Activated T-cell treated with anti-CD3 and anti-CD28 coated beads, Interleukin-2, amount 50 U/mL, for 72 hours (primary cell): ENCODE measurements at regions not wholly inside any gene's neighbourhood (a gene's known extent, or its start where the extent isn't known, plus 50 kb on each side); places are given as distances from the start of the nearest gene placed in this dataset.
"Not testable (repeated sequence)": the region's sequence is repeated elsewhere in the genome, so short reads cannot be mapped to it uniquely, and the experiment has no call there.

Experiments
- ATAC-seq, 2 donors: fragments of 150-1000 bp; cut with Tn5 transposase; replicated peaks in 1 of 2; 2 replicates each; pipeline ENCODE4 v1.10.0; 2021; ENCODE audit warnings: moderate library complexity in 2 of 2, mild to moderate bottlenecking in 1 of 2
- DNase-seq, 2 donors: peaks; one replicate each; pipeline ENCODE4 v3.0.0; 2021 to 2022; ENCODE audit warnings: mixed read lengths in 1 of 2
- H3K27ac Mint-ChIP-seq: one replicate; pipeline ENCODE4 v1.8.0; 2022; ENCODE audit warnings: mild to moderate bottlenecking, moderate library complexity, mixed read lengths
- H3K27me3 Mint-ChIP-seq: one replicate; pipeline ENCODE4 v1.8.0; 2022; ENCODE audit warnings: low read depth, mixed read lengths
- H3K36me3 Mint-ChIP-seq, 2 donors: one replicate each; pipeline ENCODE4 v1.8.0; 2022; ENCODE audit warnings: mixed read lengths in 2 of 2, mild to moderate bottlenecking in 1 of 2; ENCODE audit not compliant: insufficient read depth in 2 of 2
- H3K4me1 Mint-ChIP-seq: one replicate; pipeline ENCODE4 v1.8.0; 2022; ENCODE audit warnings: low read depth, mixed read lengths
- H3K4me3 Mint-ChIP-seq, 2 donors: one replicate each; pipeline ENCODE4 v1.8.0; 2022; ENCODE audit warnings: mild to moderate bottlenecking in 2 of 2, mixed read lengths in 2 of 2, moderate library complexity in 2 of 2
- H3K9me3 Mint-ChIP-seq, 2 donors: one replicate each; pipeline ENCODE4 v1.8.0; 2022; ENCODE audit warnings: mixed read lengths in 2 of 2

DNA sequence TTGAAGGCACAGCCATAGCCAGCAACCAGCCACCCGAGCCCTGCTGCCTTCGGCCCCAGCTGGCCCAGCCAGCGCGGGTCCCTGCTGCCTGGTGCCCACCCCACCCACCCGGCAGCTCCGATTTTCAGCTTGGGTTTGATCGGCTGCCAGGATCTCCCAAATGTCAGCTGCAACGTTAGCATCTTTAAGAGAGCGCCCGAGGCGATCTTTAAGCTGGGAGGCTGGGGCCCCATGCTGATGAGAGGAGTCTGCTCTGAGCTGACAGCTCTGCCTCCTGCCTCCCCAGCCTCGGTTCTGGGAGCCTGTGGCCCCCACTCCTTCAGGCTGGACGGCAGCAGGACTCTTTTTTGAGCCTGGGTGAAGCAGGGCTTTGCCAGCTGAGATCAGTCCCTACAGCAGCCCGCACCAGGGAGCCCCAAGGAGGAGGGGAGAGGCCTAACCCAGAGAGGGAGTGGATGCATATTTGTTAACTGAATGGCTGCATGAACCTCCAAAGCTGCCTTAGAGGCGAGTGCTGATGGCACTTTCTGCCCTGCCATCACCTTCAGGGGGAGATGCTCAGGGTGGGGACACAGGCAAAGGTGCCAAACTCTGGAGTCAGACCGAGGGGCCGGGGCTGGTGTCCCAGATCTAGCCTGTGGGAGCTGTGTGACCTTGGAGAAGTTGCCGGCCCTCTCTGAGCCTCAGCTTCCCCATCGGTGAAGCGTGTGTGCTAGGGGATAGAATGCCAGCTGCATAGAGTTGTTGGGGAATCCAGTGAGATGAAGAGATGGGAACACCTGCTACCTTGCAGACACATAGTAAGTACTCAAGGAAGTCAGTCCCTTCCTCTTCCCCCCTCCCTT, 165.5 kb downstream of the C9orf50 start:
- no peak for DNase-seq
- H3K36me3 Mint-ChIP-seq, result no peaks in the 10 kb centered on the region
- peaks cover 35% of the 10 kb centered on the region for H3K4me1 Mint-ChIP-seq
- no peak overlapping the region for H3K4me3 Mint-ChIP-seq
- ATAC-seq, result no peak
- H3K27me3 Mint-ChIP-seq, result no peaks in the 10 kb centered on the region
- H3K9me3 Mint-ChIP-seq, result peaks cover 0 to 9% of the 10 kb centered on the region in 2 donors
- H3K27ac Mint-ChIP-seq, result no peak overlapping the region

DNA sequence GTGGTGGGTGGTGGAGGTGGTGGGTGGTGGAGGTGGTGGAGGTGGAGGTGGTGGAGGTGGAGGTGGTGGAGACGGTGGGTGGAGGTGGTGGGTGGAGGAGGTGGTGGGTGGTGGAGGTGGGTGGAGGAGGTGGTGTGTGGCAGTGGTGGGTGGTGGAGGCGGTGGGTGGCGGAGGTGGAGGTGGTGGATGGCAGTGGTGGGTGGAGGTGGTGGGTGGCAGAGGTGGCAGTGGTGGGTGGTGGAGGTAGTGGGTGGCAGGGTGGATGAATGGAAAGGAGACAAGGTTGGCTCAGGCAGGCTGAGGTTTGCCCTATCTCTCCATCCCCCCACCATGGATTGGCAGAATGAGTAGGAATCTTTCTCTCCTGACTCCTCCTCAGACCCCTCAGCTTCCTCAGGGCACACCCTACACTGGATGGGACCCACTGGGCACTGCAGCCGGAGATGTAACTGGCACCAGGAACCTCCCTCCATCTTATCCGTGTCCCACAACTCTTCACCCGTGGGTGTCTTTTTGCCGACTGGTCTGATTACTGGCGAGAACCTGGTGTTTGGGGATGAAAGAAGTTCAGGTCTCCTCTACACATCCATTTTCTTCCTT, 166.3 kb downstream of the C9orf50 start:
- Mint-ChIP-seq H3K9me3 (peaks cover 0 to 9% of the 10 kb centered on the region in 2 donors), H3K4me3 (no peak overlapping the region), H3K27ac (no peak overlapping the region), H3K27me3 (no peaks in the 10 kb centered on the region), H3K36me3 (no peaks in the 10 kb centered on the region), H3K4me1 (peaks cover 33% of the 10 kb centered on the region)
- ATAC-seq, result no peak
- DNase-seq, result no peak

DNA sequence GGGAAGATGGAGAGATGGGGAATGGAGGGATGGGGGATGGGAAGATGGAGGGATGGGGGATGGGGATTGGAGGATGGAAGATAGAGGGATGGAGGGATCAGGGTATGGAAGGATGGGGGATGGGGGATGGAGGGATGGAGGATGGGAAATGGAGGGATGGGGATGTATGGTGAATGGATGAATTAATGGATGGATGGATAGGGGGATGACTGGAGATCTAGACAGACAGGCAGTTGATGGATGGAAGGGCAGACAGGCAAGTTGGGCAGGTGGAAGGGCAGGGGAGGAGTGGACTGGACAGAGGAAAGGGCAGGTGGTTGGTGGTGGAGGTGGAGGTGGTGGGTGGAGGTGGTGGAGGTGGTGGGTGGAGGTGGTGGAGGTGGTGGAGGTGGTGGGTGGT, 167.2 kb downstream of the C9orf50 start:
- H3K9me3 Mint-ChIP-seq, result peaks cover 0 to 9% of the 10 kb centered on the region in 2 donors
- H3K4me3 Mint-ChIP-seq, result no peak overlapping the region
- ATAC-seq (no peak), DNase-seq (no peak)
- H3K27me3 Mint-ChIP-seq, result no peaks in the 10 kb centered on the region
- peaks cover 26% of the 10 kb centered on the region for H3K4me1 Mint-ChIP-seq
- H3K36me3 Mint-ChIP-seq, result no peaks in the 10 kb centered on the region
- H3K27ac Mint-ChIP-seq, result no peak overlapping the region

DNA sequence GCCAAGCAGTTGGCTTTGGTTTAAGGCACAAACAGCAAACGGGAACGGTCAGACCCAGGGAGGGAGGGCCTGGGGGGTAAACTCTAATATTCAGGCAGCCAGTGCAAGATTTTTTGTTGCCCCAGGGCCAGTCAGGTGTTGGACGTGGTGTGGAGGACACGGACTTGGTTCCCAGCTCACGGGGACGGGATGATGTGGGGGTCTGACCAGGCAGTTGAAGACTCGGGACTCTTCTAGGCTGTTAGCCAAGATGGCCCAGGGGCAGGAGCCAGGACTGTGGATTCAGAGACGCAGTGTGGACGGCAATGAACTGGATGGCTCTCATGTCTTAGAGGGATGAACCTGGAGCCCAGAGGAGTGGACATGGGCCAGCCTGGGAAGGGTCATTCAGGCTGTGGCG, 169.2 kb downstream of the C9orf50 start:
- no peak overlapping the region for H3K27ac Mint-ChIP-seq
- H3K4me3 Mint-ChIP-seq, result no peak overlapping the region
- DNase-seq (no peak), ATAC-seq (no peak)
- H3K36me3 Mint-ChIP-seq, result no peaks in the 10 kb centered on the region
- H3K27me3 Mint-ChIP-seq, result no peaks in the 10 kb centered on the region
- H3K4me1 Mint-ChIP-seq, result peaks cover 5% of the 10 kb centered on the region
- H3K9me3 Mint-ChIP-seq, result peaks cover 0 to 3% of the 10 kb centered on the region in 2 donors

DNA sequence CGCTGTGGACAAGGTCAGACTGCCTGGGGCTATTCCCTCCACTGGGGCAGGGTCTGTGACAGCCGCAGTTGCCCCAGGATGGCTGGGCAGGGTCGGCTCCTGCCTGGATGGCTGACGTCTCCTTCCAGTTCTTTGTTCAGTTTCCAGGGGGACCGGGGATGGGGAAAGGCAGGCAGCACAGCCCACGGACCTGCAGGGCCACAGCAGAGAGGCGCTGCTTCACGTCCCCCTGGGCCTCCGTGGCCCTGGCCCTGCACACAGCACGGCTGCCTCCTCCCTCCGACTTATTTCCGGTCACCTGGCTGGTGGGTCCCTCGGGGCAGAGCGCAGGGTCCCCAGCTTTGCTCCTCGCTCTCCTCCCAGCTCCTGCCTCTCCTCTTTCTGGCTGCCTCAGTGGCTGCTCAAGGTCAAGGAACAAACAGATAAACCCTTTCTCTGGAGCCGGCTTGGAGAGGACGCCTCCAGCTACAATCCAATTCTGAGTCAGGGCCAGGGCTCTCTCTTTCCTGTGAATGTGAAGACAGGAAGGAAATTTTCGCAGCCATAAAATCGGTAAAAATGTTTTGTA, 169.7 kb downstream of the C9orf50 start:
- ATAC-seq (no peak), DNase-seq (no peak)
- Mint-ChIP-seq H3K36me3 (no peaks in the 10 kb centered on the region), H3K4me3 (no peak overlapping the region), H3K9me3 (no peaks in the 10 kb centered on the region), H3K27me3 (no peaks in the 10 kb centered on the region), H3K27ac (no peak overlapping the region), H3K4me1 (peaks cover 3% of the 10 kb centered on the region)

DNA sequence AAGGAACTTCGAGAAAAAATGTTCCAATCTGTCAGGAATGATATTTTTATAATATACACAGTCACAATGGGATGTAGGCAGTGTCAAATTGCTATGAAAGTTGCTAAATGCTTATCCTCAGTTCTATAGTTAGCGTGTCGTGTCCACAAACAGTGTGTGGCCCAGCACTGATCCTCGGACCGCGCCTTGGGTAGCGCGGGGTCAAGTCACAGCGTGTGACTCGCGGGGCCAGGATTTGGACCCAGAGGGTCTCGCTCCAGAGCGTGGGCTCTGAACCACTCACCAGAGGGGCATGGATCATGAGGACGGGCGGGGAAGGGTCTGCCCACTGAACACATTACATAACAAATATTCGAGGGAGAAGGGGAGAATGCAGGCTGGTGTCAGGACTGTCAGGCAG, 171.8 kb downstream of the C9orf50 start:
- H3K4me3 Mint-ChIP-seq, result no peak overlapping the region
- DNase-seq (no peak), ATAC-seq (no peak)
- no peaks in the 10 kb centered on the region for H3K4me1 Mint-ChIP-seq
- no peaks in the 10 kb centered on the region for H3K27me3 Mint-ChIP-seq
- no peak overlapping the region for H3K27ac Mint-ChIP-seq
- no peaks in the 10 kb centered on the region for H3K36me3 Mint-ChIP-seq
- H3K9me3 Mint-ChIP-seq, result no peaks in the 10 kb centered on the region

DNA sequence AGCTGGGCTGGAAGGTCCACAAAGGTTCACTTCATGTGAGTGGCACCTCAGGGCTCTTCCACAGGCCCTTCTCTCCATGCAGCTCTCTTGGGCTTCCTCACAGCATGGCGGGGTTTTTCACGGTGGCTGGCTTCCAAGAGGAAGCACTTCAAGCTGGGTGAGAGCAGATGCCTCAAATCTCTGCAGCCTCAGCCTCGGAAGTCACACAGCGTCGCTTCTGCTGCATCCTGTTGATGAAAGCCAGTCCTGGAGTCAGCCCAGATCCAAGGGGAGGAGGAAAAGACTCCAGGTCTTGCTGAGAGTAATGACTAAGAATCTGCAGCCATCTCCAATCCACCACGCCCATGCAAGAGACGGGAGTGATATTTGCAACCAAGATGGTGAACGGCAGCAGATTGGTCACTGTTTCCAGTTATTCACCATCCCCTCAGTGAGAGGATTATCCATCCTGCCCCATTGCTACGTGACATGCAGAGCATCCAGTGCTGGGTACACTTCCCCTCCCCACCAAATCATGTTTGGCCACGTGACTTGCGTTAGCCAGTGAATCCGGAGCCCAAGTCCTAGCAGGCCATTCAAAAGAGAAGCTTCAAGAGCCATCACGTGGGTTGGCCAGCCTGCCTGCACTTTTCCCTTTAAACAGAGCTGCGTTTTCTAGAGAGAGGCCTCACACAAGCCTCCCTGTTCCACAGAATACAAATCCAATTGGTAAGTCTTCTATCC, 173.9 kb downstream of the C9orf50 start:
- Mint-ChIP-seq H3K4me3 (no peak overlapping the region), H3K36me3 (no peaks in the 10 kb centered on the region), H3K27me3 (no peaks in the 10 kb centered on the region), H3K4me1 (no peaks in the 10 kb centered on the region), H3K27ac (no peak overlapping the region), H3K9me3 (no peaks in the 10 kb centered on the region)
- DNase-seq (no peak), ATAC-seq (no peak)

DNA sequence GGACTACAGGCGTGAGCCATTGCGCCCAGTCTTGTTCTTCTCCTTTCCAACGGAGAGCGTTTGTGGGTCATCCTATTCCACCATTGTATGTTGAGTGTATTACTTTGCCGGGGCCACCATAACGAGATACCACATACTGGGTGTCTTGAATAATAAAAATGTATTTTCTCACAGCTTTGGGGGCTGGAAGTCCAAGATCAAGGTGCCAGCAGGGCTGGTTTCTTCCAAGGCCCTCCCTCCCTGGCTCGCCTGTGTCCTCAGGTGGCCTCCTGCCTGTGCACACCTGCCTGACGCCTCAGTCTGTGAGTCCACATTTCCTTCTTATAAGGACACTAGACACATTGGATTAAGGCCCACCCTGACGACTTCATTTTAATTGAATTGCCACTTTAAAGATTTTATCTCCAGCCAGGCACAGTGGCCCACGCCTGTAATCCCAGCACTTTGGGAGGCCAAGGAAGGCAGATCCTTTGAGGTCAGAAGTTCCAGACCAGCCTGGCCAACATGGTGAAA, 175.1 kb downstream of the C9orf50 start:
- Mint-ChIP-seq H3K4me3 (no peak overlapping the region), H3K27ac (no peak overlapping the region), H3K36me3 (no peaks in the 10 kb centered on the region)

DNA sequence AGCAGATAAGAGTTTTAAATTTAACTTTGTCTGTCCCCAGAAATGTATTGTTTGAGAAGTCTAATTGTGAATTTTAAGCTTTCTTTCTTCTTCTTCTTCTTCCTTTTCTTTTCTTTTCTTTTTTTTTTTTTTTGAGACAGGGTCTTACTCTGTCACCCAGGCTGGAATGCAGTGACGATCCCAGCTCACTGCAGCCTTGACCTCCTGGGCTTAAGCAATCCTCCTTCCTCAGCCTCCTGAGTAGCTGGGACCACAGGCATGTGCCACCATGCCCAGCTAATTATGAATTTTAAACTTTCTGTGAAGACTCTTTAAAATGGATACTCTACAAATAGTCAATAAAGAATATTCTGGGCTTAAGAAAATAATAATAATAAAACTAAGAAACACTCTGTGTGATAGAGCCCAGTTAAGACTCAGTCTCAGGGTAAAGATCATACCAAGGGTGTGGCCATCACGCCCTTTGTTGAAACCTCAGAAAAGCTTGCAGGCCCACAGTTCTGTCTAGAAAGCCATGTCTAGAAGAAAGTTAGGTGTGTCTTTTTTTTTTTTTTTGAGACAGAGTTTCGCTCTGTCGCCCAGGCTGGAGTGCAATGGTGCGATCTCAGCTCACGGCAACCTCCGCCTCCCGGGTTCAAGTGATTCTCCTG, 177.3 kb downstream of the C9orf50 start:
- H3K27me3 Mint-ChIP-seq, result peaks cover 24% of the 10 kb centered on the region
- not testable (repeated sequence) for H3K4me1 Mint-ChIP-seq, H3K9me3 Mint-ChIP-seq, H3K27ac Mint-ChIP-seq, DNase-seq, ATAC-seq, H3K36me3 Mint-ChIP-seq, H3K4me3 Mint-ChIP-seq

More for the DNA sequence above, 175.1 kb downstream of the C9orf50 start:
- no peak for DNase-seq
- H3K4me1 Mint-ChIP-seq, result no peaks in the 10 kb centered on the region
- no peak for ATAC-seq
- H3K9me3 Mint-ChIP-seq, result no peaks in the 10 kb centered on the region
- H3K27me3 Mint-ChIP-seq, result peaks cover 8% of the 10 kb centered on the region

DNA sequence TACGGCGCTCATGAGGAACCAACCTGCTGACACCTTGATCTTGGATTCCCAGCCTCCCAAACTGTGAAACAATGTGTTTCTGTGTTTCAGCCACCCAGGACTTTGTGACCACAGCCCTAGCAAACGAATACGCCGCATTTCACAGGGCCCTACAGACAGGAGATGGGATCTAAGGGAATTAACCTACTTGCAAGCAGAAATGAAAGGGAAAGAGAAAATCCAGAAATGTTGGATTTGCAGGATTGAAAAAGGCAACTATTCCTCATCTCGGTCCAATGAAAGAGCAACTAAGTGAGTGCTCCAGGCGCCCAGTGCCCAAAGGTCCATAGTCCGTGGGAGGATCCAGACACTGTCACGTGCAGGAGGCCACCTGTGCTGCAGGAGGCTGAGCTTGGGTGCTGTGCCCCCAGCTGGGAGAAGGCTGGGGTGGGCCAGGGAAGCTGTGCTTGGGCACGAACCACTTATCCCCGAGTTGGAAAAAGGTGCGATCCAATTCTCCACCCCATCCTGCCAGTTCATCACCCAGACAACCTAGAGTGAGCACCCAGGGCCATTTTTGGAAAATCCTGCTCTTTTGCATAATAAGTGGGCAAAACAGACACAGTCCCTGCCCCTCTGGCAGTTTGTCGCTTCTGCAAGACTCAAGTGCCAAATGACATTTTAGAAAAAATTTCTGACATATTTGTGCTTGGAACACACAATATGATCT, 177.9 kb downstream of the C9orf50 start:
- DNase-seq (no peak), ATAC-seq (no peak)
- Mint-ChIP-seq H3K4me1 (peaks cover 8% of the 10 kb centered on the region), H3K4me3 (no peak overlapping the region), H3K36me3 (no peaks in the 10 kb centered on the region), H3K9me3 (peaks cover 0 to 3% of the 10 kb centered on the region in 2 donors), H3K27ac (no peak overlapping the region), H3K27me3 (peaks cover 31% of the 10 kb centered on the region)

DNA sequence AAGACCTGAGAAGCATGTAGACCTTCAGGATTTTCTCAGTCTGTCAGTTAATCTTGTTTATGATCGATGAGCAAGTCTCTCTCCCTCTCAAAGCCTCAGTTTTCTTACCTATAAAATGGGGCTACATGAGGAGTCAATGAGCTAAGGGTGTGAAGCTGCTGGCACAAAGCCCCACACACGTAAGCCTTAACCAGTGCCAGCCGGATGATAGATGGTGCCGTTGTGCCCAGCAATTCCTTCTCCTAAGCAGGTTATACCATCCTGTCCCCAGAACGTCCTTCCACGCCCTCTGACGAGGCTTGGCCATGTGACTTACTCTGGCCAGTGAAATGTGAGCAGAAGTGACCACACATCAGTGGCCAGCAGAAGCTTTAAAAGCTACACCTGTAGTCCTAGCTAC, 179.0 kb downstream of the C9orf50 start:
- H3K4me3 Mint-ChIP-seq, result no peak overlapping the region
- ATAC-seq (no peak), DNase-seq (no peak)
- H3K36me3 Mint-ChIP-seq, result no peaks in the 10 kb centered on the region
- H3K27me3 Mint-ChIP-seq, result peaks cover 38% of the 10 kb centered on the region
- H3K27ac Mint-ChIP-seq, result no peak overlapping the region
- H3K4me1 Mint-ChIP-seq, result peaks cover 17% of the 10 kb centered on the region
- H3K9me3 Mint-ChIP-seq, result peaks cover 0 to 3% of the 10 kb centered on the region in 2 donors

DNA sequence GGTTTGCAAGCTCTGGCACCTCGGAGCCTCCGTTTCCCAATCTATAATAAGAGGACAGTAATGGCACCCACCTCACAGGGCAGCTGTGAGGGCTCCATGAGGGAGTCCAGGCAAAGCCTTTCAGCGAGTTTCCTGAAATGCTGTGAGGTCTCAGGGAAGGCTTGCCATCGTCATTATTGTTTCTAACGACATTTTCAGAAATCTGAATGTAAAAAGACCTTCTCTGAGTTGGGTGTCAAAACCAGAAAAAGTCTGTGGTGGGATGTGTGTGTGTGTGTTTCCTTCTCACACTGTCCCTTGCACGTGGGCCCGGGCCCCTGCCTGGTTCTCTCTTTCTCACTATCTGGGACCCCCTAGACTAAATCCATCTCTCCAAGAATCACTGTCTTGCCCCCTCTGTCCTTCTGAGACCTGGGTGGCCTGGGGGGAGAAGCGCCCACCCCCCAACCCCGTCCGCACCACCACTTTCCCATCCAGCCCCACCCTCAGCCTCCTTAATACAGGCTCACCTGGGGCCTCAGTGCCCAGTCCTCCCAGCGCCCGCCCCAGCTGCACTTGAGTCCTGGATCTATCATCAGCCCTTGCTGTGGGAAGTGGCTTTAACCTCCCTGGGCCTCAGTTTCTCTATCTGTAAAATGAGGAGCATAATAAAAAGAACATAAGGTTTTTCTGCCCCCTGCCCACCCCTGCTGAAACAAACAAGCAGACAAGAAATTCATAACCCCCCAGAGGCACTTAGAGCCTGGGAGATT, 180.3 kb downstream of the C9orf50 start:
- H3K9me3 Mint-ChIP-seq, result peaks cover 0 to 3% of the 10 kb centered on the region in 2 donors
- H3K36me3 Mint-ChIP-seq, result no peaks in the 10 kb centered on the region
- peaks cover 49% of the 10 kb centered on the region for H3K27me3 Mint-ChIP-seq
- DNase-seq, result no peak
- no peak overlapping the region for H3K27ac Mint-ChIP-seq
- no peak for ATAC-seq
- no peak overlapping the region for H3K4me3 Mint-ChIP-seq
- peaks cover 20% of the 10 kb centered on the region for H3K4me1 Mint-ChIP-seq
